Muscle of arm (tissue), 1 donor: ENCODE measurements at regions not wholly inside any gene's neighbourhood (a gene's known extent, or its start where the extent isn't known, plus 50 kb on each side); places are given as distances from the start of the nearest gene placed in this dataset.

ENCODE experiments used
- DNase-seq: peaks from one replicate; pipeline ENCODE4 v3.0.0-alpha.2; 2013

DNA sequence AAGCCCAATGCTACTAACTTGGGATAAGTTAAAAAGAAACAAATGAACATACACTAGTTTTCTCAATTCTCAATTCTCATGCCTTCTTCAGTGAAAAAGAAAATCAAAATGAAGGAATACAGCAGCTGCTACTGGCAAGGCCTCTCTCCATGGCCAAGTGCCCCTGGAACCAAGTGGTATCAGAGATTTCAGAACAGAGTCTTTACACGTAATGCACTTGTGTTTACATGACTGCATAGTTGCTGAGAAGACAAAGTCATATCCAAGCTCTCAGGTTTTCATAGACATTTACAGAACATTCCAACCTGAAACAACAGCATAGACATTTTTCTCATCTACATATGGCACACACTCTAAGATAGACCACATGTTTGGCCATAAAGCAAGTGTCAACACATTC, 789.9 kb downstream of the CBLN2 start:
- no peak for DNase-seq

DNA sequence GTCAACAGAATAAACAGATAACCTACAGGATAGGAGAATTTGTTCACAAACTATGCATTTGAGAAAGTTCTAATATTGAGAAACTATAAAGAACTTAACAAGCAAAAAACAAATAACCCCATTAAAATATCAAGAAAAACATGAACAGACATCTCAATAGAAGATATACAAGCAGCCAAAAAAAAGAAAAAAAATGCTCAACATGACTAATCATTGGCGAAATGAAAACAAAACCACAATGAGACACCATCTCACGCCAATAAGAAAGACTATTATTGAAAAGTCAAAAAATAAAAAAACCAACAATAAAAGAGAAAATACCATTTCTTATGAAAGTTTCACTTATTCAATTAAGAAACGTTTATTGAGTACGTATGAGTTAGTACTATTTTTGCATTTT, 800.5 kb downstream of the CBLN2 start:
- no peak for DNase-seq

DNA sequence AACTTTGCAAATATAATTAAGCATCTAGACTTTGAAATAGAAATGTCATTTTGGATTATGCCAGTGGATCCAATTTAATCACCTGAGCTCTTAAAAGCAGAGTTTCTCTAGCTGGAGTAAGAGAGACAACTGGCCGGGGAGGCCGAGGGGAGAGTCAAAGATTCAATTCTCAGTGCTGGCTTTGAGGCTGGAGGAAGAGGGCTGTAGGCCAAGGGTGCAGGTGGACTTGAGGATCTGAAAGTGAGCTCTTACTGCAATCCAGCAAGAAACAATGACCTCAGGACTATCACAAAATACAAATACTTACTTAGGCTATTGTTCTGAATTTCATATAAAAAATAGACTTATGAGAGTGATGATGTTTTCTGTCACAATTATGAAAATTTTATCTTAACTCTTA, 814.5 kb downstream of the CBLN2 start:
- no peak for DNase-seq

DNA sequence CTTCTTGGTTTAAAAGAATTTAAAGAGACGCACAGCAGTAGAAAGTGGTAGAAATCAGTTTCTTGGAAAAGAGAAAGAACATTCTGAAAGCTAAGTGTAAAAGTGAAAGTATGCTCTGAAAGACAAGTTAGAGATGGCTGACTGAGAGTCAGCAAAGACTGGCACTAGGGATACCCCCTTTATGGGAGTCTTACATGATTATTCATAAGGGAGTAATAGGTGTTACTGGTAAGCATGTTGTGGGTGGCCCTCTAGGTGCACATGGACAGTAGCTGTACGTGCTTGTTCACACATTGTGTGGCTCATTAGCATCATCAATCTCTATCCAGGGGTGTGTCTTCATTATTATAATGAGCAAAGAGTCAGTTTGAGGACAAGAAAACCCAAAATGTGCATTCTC, 816.2 kb downstream of the CBLN2 start:
- no peak for DNase-seq

DNA sequence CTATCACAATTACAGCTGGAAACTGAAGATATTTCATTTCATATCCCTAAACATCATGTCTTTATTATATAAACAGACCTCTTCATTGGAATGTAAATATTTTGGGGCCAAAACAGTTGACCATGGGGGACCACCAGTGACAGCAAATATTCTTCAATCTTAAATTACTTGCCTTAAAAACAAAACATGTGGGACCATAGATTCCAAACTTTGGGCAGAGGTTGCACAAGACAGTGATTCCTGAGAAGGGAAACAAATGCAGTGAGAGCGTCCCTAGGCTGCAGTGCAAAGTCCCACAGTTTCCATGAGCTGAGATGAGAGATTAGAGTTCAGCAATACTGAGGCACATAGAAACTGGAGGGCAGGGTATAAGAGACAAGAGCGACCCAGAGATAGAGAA, 818.9 kb downstream of the CBLN2 start:
- no peak for DNase-seq

DNA sequence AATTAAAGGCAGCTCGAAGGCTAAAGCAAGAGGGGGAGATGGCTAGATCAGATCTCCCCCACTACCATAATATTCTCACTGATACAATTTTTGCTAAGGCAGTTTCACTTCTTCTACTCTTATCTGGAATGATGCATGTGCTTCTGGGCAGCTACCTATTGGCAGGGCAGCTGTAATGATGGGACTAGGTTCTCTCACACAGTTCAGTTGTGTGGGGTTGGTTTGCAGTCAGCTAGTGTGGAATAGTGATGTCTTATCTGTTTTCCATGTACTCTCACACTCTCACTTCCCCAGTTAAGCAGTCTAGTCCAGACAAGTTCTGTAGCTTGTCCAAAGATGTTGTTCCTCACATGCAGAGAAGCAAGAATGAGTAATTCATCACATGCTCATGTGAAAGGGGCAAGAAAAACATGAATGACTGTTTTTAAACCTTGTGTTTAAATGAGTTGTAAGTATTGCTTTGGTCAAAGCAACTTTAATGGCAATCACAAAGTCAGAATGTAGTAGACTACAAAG, 836.1 kb downstream of the CBLN2 start:
- DNase-seq = no peak

DNA sequence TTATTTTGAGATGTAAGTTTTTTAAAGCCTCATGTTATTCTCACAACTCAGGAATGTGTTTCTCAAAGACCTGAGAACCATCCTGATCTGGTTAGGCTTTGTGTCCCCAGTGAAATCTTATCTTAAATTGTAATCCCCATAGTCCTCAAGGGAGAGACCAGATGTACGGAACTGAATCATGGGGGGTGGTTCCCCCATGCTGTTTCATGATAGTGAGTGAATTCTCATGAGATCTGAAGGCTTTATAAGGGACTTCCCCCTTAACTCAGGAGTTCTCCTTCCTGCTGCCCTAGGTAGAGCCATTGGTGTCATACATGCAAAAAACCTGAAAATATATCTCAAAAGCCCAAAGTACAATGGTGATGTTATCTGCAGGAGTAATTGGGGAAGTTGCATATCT, 836.7 kb downstream of the CBLN2 start:
- no peak for DNase-seq

DNA sequence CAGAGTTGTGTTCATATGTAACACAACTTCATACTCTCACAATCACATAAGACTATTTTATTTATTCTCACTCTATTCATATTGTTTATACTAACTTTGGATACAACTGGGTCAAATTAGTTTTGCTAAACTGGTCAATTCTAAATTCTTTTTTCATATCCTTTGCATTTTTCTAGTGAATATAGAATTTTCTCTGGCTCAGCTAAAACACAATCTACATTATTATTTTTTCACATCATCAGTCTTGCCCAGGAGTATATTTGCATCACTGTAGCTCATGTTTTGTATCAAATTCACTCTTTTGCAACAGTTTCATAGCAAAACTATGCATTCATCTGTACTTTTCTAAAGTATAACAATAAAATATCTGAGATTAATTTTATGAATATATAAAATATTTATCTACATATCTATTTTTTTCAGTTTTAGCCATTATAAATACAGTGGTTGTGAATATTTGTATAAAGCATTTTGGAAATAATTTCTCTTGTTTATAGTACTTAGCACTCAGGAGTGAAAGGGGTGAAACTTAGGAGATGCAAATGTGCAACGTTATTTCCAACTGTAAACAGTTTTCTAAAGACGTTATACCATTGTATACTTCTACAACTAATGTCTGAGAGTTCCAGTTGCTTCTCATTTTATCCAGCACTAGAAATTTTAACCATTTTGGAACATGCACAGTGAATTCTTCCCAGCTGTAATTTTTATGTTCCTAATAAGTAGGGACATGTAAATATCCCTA, 854.6 kb downstream of the CBLN2 start:
- no peak for DNase-seq

DNA sequence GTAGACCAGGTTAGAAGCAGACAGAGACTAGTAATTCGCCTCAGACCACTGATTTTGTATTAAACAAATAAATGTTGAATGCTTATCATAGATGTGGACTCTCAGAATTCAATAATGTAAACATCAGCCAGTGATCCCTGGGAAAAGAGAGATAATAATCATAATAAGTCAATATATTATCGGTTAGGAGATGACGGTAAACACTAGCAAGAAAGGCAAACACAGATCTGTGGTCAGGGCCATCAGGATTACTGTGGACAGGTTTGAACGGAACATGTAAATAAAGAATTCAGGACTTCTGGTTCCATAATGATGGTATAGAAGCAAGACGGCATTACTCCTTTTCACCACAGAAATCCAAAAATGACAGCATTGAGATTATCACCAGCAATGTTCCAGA, 861.6 kb downstream of the CBLN2 start:
- DNase-seq = no peak

DNA sequence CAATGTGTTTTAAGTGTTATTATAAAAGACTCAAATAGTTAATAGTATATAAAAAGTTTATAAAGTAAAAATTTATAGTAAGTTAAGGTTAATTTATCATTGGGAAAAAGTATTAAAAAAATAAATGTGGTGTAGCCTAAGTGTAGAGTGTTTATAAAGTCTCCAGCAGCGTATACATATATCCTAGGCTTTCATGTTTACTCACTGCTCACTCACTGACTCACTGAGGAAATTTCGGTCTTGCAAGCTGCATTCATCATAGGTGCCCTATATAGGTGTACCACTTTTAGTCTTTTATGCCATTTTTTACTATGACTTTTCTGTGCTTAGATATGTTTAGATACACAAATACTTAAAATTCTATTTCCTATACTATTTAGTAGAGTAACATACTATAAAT, 866.0 kb downstream of the CBLN2 start:
- no peak for DNase-seq

DNA sequence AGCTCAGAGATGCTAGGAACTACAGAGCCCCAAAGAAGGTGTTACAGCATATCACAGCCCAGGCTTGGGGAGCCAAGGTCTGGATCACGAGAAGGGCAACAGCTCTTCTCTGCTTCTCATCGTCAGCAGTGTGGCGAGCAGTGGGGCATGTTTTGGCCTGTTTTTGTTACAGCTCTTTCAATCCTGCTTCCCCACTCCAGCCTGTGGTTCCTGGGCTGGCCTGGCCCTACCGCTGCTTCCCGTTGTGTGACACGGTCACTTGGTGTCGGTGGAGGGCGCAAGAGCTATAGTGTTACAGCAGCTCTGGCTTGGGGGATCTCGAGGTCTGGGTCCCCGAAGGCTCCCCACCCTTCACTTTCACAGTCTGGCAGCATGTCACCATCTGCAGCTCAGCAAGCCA, 870.2 kb downstream of the CBLN2 start:
- DNase-seq = no peak

DNA sequence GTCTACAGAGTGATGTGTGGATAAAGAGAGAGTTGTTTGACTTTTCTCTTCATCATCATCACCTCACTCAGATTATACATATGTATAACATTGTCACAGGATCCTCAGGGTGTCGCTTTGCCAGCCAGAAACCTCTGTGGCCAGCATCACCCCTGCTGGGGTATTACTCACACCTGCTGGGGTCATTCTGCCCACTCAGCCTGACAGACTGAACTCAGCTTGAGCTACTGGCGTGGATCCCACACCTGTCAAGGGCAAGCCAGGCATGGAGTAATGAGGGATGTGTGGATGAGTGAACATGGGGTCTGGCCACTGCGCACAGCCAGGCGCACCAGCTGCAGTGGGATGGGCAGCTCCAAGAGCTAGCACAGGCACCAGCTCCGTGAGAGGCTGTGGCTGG, 870.6 kb downstream of the CBLN2 start:
- DNase-seq = no peak

DNA sequence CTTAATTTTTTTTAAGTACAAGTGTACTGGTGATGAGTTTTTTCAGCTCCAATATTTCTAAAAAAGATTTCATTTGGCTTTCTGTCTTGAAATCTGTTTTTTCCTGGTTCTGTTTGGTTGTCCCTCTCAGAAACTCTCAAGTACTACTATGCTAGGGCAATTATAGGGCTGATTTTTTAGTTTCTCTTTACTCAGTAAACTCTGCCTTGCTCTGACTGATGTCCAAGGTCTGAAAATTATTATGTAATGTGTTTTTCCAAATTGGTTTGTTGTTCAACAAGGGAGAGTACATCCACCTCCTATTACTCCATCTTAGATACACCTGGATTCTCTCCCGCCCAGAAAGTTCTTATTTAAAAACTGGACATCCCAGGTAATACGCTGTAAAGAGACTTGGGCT, 877.7 kb downstream of the CBLN2 start:
- DNase-seq = no peak

DNA sequence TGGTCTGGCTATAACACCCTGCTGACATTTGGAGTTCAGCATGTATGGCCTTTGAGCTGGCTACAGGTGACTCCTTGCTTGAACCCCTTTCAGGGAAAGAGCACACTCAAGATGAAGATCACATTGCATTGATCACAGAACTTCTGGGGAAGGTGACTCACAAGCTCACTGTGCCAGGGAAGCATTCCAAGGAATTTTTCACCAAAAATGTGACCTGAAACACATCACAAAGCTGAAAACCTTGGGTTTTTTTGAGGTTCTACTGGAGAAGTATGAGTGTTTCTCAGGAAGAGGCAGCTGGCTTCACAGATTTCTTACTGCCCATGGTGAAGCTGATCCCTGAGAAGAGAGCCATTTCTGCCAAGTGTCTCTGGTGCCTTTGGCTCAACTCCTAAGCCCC, 879.0 kb downstream of the CBLN2 start:
- no peak for DNase-seq

DNA sequence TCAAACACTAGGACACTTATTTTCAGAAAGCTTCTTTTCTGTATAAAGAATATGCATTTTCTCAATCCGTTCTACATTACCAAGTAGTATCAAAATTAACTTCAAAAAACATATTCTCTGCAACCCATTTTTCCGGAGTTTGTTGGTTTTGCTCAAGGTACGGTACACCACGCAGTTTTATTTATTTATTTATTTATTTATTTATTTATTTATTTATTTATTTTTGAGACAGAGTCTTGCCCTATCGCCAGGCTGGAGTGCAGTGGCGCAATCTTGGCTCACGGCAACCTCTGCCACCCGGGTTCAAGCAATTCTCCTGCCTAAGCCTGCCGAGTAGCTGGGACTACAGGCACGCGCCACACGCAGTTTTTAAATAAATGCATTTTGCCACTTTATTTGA, 900.3 kb downstream of the CBLN2 start:
- no peak for DNase-seq

DNA sequence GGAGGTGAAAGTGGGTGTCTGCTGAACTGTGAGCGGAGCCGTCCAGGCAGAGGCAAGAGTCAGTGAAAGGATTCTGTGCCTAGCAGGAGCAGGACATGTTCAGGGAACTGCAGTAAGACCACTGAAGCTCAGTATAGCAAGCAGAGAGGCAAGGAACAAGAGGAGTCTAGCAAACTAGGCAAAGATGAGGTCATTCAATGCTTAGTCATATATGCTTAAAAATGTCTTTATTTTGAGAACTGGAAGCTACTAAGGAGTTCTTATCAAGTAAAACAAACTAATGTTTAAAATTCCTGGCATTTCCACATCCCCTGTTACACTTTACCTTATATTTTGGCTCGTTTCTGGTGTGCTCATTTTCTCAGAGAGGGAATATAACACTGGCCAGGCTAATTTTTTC, 913.4 kb downstream of the CBLN2 start:
- no peak for DNase-seq

DNA sequence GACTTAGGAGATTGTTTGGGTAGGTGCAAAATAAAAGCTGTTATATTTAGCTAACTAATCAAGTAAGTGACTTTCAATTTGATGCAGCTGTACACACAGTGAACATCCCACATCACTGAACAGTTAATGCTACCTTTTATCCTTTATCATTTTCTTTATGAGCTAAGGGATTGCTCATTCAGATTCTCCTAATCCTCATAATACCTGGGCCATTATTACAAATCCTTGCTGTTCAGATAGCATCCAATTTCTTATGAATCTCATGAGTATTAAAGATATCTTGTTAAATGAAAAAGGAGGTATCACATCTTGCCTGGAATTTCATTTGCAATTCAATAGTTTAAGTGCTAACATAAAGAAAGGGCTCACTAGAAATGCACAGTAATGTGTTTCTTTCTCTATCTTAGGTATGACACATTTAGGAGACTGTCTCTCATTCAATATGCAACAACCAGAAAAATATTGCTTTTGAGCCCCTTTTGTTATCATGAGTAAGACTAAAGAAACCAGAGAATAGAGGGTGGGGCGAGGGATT, 918.5 kb downstream of the CBLN2 start:
- DNase-seq = no peak

DNA sequence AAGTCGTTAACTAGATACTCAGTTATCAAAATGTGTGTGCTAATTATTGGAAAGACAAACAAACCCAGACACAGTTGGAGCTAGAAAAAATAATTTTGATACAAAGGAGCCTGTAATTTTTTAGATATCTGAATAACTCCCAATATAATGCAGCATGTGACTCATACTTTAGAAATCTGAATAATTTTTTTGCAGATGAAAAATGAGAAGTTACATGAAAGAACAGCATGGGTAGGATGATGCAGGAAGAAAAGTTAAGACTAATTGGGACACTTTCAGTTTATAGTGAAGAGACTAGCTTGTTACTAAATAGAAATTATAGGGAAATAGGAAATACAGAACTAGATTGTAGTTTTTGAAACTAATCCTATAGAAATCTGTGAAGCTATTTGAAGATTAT, 945.8 kb downstream of the CBLN2 start:
- DNase-seq = no peak

DNA sequence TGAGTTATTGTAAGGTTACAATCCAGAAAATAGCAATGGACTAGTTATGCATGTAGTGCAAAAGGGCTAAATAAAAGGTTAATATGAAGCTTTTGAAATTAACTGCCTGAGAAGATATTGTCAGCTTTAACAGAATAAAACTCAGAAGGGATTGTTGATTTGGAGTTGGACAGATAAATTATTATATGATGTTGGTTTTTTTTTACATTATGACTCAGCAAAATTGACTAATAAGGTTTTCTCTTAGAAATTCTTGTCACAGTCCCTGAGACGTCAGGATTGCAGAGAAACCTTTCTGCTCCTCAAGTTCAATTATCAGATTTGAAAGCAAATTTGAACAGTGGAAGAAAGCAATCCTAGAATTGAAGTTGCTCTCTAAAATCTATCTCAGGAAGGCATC, 946.9 kb downstream of the CBLN2 start:
- DNase-seq = no peak

DNA sequence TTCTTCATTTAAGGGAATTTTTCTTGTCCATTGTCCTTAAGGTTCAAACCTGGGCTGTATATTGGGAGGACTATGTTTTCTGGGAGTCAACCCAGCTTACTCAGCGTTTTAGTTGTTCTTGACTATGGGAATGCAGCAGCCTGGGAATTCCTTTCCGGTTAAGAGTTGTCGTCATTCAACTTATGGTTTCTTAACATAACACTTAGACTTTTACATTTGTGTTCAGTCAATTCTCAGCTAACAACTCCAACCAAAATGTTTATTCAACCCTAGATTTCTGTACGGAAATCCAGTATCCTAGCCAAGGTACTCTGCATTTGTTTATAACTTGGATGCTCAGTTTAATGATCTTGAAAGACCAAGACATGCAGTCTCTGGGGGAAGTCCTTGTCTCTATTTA, 960.9 kb downstream of the CBLN2 start:
- no peak for DNase-seq

DNA sequence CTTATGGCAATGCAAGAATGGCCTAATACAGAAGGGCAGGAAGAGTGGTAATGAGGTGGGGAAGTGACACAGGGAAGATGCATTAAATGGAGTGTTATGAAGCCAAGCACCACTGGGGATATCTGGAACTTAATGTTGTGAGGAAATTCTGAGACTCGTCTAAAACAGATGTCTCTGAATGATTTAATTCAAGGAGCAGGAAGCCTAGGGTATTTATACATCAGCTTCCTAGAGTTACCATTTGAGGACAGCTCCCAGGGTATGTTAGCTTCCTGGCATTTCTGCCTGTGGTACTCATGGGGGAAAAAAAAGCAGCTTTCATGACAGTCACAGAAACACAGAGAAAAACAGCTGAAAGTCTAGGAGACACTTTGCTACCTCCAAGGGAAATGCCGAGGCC, 989.5 kb downstream of the CBLN2 start:
- DNase-seq = no peak

DNA sequence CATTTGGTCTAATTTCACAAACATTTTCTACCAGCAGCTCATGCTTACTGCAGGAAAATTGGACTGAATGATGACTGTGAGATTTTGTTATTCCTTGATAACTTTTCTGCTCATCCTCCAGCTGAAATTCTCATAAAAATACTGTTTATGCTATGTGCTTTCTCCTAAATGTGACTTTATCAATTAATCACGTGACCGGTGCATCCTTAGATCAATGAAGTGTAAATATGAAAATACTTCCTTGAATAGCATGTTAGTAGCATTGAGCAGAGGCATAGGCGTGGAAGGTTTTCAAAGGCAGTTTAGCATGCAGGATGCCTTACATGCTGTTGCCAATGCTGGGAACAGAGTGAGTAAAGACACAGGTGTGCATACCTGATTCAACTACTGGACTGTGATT, 1002.5 kb downstream of the CBLN2 start:
- no peak for DNase-seq

DNA sequence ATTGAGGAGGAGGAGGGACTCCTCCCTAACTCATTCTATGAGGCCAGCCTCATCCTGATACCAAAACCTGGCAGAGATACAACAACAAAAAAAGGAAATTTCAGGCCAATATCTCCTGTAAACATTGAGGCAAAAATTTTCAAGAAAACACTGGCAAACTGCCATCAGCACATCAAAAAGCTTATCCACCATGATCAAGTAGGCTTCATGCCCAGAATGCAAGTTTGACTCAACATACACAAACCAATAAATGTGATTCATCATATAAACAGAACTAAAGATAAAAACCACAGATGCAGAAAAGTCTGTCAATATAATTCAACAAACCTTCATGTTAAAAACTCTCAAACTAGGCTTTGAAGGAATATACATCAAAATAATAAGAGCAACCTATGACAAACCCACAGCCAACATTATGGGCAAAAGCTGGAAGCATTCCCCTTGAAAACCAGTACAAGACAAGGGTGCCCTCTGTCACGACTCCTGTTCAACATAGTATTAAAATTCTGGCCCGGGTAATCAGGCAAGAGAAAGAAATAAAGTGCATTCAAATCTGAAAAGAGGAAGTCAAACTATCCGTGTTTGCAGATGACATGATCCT, 1014.3 kb downstream of the CBLN2 start:
- no peak for DNase-seq
